Superior temporal gyrus (tissue), 1 donor: ENCODE measurements at regions not wholly inside any gene's neighbourhood (a gene's known extent, or its start where the extent isn't known, plus 50 kb on each side); places are given as distances from the start of the nearest gene placed in this dataset.

Experiments used
- DNase-seq: peaks from one replicate; pipeline ENCODE4 v3.0.0-alpha.2; 2016; ENCODE audit errors: extremely low spot score

- no peak for DNase-seq
Observed at GRCh38 chr1:4964634-4965345, 310.4 kb downstream of the AJAP1 start.

- no peak for DNase-seq
Observed at GRCh38 chr1:4963251-4963650, 308.8 kb downstream of the AJAP1 start.

GRCh38 chr1:4962836-4963235, 308.4 kb downstream of the AJAP1 start:
- no peak for DNase-seq

GRCh38 chr1:4961935-4962645, 307.7 kb downstream of the AJAP1 start:
- DNase-seq: no peak

- DNase-seq: no peak
Observed at GRCh38 chr1:4960782-4961475, 306.5 kb downstream of the AJAP1 start.

DNA sequence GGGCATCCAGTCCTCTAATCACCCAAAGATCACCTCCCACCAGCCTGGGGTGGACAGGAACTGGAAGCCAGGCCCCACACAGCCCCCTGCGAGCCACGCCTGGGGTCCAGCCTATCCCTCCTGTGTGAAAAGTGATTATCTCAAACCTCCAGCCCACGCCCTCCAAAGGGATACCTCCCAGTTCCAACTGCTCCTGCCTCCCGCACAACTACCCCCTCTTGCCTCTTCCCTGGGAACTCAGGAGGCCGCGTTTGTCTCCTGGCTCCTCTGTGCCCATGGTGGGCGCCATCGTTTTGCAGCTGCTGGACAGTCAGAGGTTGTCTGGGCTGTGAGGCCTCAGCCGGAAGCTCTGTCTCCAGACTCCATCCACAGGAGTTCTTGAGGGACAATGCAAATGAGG, 305.9 kb downstream of the AJAP1 start:
- no peak for DNase-seq

DNA sequence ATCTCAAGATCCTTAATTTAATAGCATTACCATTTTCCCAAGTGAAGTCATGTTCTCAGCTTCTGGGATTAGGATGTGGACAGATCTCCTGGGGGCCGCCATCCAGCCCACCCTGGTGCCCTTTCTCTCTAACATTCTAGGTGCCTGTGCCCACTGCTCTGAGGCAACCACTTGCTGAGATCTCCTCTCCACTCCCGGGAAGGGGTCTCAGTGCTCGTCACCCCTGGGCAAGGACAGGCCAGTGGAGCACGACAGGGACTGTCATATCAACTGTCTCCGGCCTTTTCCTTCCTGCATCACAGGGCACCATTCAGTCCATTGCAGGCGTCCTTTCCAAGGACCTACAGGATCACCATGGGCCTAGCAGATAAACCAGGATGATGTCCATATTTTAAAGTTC, 304.8 kb downstream of the AJAP1 start:
- no peak for DNase-seq

DNA sequence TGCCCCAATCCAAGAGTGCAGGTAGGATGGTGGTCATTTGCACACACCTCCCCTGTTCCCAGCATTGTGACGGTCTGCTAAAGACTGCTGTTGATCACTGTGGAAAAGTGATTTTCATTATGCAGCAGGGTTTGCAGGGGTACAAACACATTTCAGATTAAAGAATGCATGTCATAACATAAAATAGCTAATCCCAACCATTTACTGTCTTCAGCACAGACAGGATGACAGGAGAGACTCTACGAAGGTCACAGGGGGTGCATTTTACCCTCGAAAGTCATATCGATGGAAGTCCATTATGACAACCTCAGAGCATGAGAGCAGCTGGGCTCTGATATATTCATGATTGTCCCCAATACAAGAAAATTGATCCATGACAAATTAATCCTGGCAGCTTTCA, 302.6 kb downstream of the AJAP1 start:
- no peak for DNase-seq

GRCh38 chr1:4954392-4954791, 300.0 kb downstream of the AJAP1 start:
- no peak for DNase-seq

- DNase-seq: no peak
Observed at GRCh38 chr1:4951601-4952000, 297.2 kb downstream of the AJAP1 start.

DNA sequence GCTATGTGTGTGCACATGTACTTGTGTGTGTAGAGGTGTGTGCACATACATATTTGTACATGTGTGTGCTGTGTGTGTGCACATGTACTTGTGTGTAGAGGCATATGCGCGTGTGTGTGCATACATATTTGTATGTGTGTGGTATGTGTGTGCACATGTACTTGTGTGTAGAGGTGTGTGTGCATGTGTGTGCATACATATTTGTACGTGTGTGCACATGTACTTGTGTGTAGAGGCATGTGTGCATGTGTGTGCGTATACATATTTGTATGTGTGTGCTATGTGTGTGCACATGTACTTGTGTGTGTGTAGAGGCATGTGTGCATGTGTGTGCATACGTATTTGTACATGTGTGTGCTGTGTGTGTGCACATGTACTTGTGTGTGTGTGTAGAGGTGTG, 291.9 kb downstream of the AJAP1 start:
- no peak for DNase-seq

DNA sequence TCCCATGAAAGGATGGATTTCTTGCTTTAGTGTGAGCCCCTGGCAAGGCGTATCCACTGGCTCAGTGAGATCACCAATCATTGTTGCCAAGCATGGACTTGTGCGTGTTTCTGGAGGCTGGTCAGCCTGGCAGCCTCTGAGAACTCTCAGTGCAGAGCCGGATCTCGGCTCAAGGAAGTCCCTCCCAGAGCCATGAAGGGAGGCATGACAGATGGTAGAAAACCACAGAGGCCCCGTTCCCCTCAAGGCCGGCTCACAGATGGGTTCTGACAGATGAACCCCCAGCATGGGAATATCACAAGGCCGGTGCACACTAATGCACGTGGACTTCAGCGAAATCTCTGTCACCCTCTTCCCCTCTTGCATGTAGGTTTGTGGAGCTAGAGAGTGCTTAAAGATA, 290.5 kb downstream of the AJAP1 start:
- no peak for DNase-seq

GRCh38 chr1:4944072-4944471, 289.7 kb downstream of the AJAP1 start:
- DNase-seq: no peak

GRCh38 chr1:4939266-4939665, 284.9 kb downstream of the AJAP1 start:
- DNase-seq: no peak

DNA sequence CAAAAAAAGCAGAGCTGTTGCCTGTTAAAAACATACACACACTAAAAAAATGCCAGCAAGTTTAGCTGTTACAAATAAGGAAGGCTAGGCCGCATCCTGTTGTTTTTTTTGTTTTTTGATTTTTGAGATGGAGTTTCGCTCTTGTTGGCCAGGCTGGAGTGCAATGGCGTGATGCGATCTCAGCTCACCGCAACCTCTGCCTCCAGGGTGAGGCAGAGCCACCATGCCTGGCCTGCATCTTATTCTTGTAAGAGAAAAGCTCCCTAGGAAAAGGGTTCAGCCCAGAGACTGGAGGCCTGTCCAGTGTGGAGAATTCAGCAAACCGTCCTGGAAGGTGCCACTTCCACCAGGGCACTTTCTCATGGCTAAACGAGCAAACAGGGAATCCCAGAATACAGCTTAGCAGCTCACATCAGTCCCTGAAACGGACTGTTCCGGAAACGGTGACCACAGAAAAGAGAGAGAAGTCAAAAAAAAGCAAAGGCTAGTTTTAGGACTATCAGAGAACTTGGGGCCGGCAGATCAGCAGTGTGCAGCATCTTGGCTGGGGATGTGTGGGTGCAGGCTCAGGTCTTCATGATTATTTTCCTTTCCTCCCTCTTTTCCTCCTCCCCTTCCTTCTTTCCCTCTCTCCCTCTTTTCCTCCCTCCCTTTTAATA, 283.6 kb downstream of the AJAP1 start:
- DNase-seq: no peak

DNA sequence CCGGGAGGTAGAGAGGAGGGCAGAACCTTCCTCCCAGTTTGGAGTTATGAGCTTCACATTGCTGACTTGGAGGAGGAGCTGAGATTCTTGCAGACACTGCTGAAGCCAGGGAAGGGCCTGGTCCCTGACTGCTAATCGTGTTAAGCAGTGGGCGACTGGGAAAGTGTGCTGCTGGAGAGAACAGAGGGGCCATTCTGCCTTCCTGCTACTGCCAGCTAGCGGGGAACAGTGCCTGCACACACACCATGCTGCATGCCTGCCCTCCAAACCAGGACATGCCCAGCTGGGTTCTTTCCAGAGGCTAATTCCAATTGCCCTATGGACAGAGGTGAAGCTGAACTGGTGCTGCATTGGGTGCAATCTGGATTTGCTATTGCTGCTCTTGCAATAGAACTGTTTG, 281.4 kb downstream of the AJAP1 start:
- DNase-seq: peak; percentile 9

DNA sequence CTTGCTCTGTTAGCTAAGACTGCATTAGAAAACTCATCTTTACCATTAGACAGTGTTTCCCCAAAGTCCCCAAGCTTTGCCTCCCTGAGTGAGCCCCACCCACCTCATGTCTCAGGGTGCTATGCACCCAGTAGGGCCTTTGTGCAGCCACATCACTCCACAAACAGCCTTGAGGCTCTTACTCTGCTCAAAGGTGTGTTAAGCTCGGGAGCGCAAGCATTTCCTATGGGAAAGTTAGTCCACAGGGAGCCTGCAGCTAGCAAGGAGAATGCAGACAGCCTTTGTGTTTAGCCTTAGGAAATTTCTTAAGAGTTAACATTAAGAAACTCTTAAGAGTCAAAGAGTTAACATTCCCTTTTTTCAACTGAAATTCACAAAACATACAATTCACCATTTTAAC, 278.8 kb downstream of the AJAP1 start:
- no peak for DNase-seq

DNA sequence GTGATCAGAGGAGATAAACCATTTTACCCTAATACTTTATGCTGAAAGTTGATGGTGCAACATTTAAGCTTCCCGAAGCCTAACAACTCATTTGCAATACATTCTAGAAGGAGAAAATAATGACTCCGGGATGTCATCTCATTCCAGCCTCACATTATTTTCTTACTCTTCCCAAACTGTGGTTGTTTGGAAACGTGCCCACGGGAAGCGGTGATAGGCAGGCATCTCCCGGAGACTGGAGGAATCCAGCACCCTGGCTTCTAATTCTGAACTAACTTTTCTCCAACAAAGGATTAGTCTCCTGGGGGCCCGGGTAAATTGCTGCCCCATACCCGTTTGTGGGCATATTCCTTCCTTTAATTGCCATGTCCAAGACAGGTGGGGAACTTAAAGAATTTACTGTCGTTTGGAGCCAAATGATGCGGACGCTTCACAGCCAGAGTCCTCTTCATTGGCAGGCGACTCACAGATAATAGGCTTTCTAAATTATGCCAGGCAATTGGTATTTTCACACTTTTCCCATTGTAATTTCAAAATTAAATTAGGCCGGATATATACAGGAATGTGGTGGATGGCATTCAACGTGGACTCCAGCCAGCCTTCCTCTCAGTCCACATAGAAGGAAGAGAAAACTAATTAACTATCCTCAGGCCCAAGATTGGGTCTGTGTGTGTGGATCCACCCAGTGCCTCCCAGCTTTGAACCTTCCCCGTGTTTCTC, 278.1 kb downstream of the AJAP1 start:
- DNase-seq: no peak

DNA sequence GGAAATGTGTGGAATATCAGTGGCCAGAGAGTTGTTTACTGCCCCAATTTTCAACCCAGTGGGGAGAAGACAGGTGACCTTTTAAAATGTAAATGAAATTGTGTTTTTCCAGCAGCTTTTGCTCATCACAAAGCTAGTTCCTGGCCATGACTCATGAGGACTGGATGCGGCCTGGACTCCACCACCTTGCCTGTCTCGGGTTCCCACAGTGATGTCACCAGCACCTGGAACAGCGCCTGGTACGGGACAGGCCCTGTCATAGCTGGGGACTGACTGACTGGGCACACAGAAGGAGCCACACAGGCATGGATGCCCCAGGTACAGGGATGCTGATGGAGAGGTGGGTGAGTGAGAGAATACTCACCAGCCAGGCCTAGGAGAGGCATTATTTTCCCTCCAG, 277.1 kb downstream of the AJAP1 start:
- no peak for DNase-seq

- DNase-seq: no peak
Observed at GRCh38 chr1:4928186-4928585, 273.8 kb downstream of the AJAP1 start.

DNA sequence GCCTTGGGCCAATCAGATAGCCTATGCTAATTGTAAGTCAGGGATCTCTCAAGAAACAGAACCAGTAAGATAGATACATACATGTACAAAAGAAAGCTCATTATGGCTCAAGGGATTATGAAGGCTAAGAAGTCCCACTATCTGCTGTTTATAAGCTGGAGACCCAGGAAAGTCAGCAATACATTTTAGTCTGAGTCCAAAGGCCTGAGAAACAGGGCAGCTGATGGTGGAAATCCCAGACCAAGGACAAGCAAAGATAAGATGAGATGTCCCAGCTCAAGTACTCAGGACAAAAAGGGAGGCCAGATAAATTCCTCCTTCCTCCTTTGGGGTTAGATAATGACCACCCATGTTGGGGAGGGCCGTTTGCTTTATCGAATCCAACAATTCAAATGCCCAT, 269.9 kb downstream of the AJAP1 start:
- no peak for DNase-seq

DNA sequence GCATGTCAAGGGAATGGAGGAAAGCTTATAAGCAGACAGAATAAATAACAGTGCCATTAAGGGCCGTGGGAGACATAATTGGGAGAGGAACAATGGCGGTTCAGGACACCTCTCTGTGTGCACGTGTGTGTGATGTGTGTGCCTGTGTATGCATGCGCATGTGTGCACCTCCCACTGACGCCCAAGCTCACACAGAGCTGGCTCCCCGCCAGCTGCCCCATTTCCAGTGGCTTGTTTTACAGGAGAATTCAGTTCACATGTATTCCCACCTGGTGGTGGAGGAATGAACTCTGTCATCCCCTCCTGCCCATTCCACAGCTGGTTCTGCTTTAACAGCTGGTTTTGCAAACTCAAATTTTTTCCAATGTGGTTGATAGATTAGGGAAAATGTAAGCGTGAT, 262.2 kb downstream of the AJAP1 start:
- no peak for DNase-seq
